ENCODE measurements at regions not wholly inside any gene's neighbourhood (a gene's known extent, or its start where the extent isn't known, plus 50 kb on each side); places are given as distances from the start of the nearest gene placed in this dataset.

- peaks cover 2% of the 10 kb centered on the region for H3K9me3 ChIP-seq
- no peaks in the 10 kb centered on the region for H3K36me3 ChIP-seq
- DNase-seq = no peak
- no peak overlapping the region for H3K4me3 ChIP-seq
- no peaks in the 10 kb centered on the region for H3K27me3 ChIP-seq
Observed at GRCh38 chr11:27248576-27249509, 114.2 kb downstream of the CCDC34 start.

DNA sequence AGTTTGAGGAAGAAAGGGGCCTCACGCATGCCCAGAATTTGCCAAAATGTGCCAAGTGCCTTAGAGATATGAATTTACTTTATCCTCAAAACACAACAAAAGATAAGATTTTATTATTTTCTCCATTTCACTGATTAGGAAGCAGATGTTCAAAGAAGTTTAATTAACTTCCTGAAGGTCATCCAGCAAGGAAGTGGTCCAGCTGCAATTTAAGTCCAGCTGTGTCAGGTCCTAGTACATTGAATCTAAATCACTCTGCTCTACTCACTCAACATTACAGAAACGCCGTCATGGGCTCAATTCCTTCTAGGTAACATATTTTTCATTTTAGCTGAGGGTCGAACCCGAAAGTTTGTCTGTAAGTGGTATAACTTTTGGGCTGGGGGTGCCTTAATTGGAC is 115.4 kb downstream of the CCDC34 start:
- H3K4me3 ChIP-seq = no peak overlapping the region
- no peak for DNase-seq
- H3K36me3 ChIP-seq = no peaks in the 10 kb centered on the region

DNA sequence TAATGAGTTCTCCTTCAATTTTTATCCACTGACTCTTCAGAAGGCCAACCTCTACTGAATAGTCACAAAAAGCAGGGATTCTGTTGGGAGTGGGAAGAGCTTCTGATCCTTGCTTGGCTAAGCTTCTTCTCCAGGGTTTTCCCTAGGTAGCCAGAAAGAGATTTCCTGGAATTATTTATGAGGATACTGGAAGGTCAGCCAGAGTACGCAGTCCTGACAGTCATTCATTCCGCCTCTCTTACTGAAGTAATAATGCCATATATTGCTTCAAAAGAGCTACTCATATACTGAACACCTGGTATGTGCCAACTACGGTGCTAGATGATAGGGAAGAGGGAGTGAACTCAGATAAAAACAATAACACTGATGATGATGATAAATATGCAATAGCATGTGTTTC is 116.1 kb downstream of the CCDC34 start:
- H3K4me3 ChIP-seq = no peak overlapping the region
- H3K27me3 ChIP-seq = no peaks in the 10 kb centered on the region
- H3K36me3 ChIP-seq = no peaks in the 10 kb centered on the region
- H3K9me3 ChIP-seq = peaks cover 2% of the 10 kb centered on the region; the same call in 1 of the 2 replicates
- no peak for DNase-seq

More for the DNA sequence above, 115.4 kb downstream of the CCDC34 start:
- no peaks in the 10 kb centered on the region for H3K27me3 ChIP-seq
- H3K9me3 ChIP-seq = peaks cover 2% of the 10 kb centered on the region; the same call in 1 of the 2 replicates

DNA sequence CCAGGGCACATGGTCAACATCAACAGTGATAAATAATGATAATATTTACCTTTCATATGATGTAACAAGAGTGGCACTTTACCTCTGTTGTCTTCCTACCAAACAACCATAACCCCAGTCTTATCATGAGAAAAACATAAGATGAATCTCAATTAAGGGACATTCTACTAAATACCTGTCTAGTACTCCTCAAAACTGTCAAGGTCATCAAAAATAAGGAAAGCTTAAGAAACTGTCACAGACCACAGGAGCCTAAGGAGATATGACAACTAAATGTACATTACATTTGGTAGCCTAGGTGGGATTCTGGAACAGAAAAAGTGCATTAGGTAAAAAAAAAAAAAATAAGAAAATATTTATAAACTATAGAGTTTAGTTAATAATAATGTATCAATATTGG is 118.1 kb downstream of the CCDC34 start:
- Histone ChIP-seq H3K36me3 (no peaks in the 10 kb centered on the region), H3K9me3 (peaks cover 2% of the 10 kb centered on the region; the same call in 1 of the 2 replicates), H3K27me3 (no peaks in the 10 kb centered on the region), H3K4me3 (no peak overlapping the region)
- DNase-seq = no peak

- peaks cover 2% of the 10 kb centered on the region; the same call in 1 of the 2 replicates for H3K9me3 ChIP-seq
- peak; percentile 38 for DNase-seq
- H3K36me3 ChIP-seq = no peaks in the 10 kb centered on the region
- H3K27me3 ChIP-seq = no peaks in the 10 kb centered on the region
- no peak overlapping the region for H3K4me3 ChIP-seq
Observed at GRCh38 chr11:27242591-27242990, 120.4 kb downstream of the CCDC34 start.

GRCh38 chr11:27241311-27242122 is 121.5 kb downstream of the CCDC34 start:
- Histone ChIP-seq H3K4me3 (no peak overlapping the region), H3K36me3 (no peaks in the 10 kb centered on the region), H3K27me3 (no peaks in the 10 kb centered on the region), H3K9me3 (peaks cover 2% of the 10 kb centered on the region; the same call in 1 of the 2 replicates)
- DNase-seq = no peak

DNA sequence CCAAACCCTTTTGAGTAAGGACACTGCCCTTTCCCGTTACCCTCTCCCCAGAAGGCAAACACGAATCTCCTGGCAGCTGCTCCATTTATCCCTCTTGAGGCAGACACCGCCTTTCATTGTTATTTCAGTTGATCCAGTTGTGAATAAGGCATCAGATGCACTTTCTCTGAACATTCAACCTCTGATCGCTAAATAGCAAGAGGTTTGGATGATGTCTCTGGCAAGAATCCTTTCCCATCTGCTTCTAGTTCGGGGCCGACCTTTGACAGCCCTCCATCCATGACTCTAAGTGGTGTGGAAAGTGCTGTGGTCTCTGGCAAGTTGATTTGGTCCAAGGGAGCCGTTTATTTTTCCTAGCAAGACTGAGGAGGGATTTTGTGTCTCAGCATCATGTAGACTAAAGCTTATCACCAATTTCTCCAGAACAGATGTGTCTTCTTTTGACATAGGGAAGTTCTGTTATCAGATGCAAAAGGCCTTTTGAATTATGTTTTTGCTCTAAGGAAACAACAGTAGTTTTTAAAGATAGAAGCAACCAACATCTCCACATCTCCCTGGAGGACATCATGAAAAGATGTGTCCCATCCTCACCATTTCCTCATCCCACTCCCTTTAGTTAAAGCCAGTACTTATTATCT is 123.6 kb downstream of the CCDC34 start:
- Histone ChIP-seq H3K27me3 (no peaks in the 10 kb centered on the region), H3K9me3 (no peaks in the 10 kb centered on the region; the same call in 1 of the 2 replicates), H3K36me3 (no peaks in the 10 kb centered on the region), H3K4me3 (no peak overlapping the region)
- no peak for DNase-seq

- Histone ChIP-seq H3K27me3 (no peaks in the 10 kb centered on the region), H3K9me3 (no peaks in the 10 kb centered on the region), H3K4me3 (no peak overlapping the region), H3K36me3 (no peaks in the 10 kb centered on the region)
- no peak for DNase-seq
Observed at GRCh38 chr11:27238811-27239210, 124.2 kb downstream of the CCDC34 start.

DNA sequence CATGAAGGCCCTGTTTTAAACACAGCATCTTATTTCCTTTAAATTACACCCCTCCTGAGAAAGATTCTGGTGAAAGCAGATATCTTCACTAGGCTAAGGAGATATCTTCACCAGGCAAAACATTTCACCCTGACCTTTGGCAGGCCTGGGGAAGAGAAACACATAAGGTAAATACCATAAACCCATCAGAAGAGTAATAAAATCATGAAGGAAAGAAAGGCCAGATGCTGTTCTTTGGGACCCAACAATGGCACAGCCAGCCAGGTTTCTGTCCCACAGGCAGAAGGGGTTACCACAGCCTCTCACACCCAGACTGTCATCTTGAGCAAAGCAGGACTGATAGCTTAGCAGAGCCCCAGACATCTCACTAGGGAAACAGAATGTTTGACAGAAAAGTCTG is 125.4 kb downstream of the CCDC34 start:
- no peak for DNase-seq
- Histone ChIP-seq H3K4me3 (no peak overlapping the region), H3K36me3 (no peaks in the 10 kb centered on the region), H3K27me3 (no peaks in the 10 kb centered on the region), H3K9me3 (no peaks in the 10 kb centered on the region)

DNA sequence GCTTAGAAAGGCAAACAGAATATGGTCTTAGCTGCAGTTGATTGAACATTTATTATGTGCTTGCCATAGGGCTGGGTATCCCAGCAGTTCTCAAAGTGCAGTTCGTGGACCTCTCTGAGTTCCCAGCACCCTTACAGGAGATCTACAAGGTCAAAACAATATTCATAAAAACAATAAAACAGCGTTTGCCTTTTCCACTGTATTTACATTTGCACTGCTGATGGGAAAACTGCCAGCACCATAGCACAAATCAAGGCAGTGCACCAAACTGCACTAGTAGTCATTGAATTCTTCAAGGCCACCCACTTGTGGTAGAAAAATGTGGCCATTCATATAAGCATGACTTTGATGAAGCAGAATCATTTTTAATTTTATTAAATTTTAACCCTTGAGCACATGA is 128.1 kb downstream of the CCDC34 start:
- Histone ChIP-seq H3K4me3 (no peak overlapping the region), H3K27me3 (no peaks in the 10 kb centered on the region), H3K36me3 (no peaks in the 10 kb centered on the region), H3K9me3 (no peaks in the 10 kb centered on the region)
- DNase-seq = no peak

DNA sequence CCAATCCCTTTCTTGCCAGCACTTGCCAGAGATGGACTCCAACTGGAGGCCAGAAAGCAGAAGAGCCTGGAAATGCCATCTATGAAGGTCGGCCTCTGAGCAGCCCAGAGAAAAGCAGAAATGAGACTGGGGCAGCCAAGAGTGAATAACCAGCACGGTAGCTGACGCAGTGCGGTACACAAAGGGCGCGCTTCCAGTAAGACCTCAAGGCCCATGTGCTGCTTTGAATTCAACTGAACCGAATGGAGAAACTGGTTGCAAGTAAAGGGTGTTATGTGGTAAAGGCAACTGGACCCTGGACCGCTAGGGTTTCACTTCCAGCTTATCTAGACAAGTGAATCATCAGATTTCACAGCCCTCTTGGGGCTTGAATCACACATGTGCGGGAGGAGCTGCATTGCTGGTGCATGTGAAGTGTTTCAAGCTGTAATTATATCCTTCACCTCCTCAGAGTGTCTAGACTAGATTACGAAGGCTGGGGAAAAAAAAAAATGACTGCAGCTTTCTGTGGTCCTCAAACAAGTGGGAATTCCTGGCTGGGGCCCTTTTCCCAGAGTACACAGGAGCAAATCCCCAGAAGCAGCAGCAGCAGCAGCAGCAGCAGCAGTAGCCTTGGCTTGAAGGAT is 128.9 kb downstream of the CCDC34 start:
- Histone ChIP-seq H3K9me3 (no peaks in the 10 kb centered on the region), H3K4me3 (no peak overlapping the region), H3K27me3 (no peaks in the 10 kb centered on the region), H3K36me3 (no peaks in the 10 kb centered on the region)
- peak; percentile 86 for DNase-seq

DNA sequence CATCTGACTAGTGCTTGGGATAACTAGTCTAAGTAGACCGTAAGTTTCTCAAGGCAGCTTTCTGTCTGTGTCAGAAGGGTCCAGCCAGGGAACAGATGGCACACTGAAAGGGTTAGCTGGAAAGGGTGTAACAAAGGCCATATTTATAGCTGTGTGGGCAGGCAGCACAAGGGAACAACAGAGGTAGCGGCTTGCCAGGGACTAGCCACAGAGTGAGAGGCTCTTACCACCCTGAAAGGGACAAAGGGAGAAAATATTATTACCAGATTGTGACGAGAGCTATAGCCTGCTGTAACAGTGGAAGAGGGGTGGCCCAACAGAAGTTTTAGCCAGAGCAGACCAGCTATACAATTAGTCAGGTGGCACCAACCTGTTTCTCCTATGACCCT is 129.4 kb downstream of the CCDC34 start:
- no peaks in the 10 kb centered on the region for H3K27me3 ChIP-seq
- no peaks in the 10 kb centered on the region for H3K36me3 ChIP-seq
- H3K9me3 ChIP-seq = no peaks in the 10 kb centered on the region
- no peak overlapping the region for H3K4me3 ChIP-seq
- DNase-seq = no peak

DNA sequence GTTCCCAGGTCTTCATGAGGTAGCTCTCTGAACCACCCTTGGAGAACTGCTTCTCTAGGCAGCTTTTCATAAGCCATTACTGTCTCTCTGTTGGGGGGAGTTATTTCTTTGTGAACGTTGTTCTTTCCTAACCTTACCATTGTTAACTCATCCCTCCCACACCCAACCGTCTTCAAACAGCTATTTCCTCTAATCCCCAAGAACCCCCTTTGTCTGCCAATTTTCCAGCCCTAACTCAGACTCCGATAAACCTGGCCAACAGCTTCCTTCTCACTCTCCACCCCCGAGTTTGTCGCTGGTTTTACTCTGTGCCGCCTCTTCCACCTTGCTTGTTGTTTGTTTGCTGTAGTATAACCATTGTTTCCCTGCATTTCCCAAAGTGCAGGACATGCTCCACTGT is 131.5 kb downstream of the CCDC34 start:
- no peaks in the 10 kb centered on the region for H3K36me3 ChIP-seq
- no peak for DNase-seq
- no peaks in the 10 kb centered on the region for H3K27me3 ChIP-seq
- no peak overlapping the region for H3K4me3 ChIP-seq
- no peaks in the 10 kb centered on the region for H3K9me3 ChIP-seq

- Histone ChIP-seq H3K36me3 (no peaks in the 10 kb centered on the region), H3K27me3 (no peaks in the 10 kb centered on the region), H3K9me3 (no peaks in the 10 kb centered on the region), H3K4me3 (no peak overlapping the region)
- no peak for DNase-seq
Observed at GRCh38 chr11:27230192-27230572, 132.8 kb downstream of the CCDC34 start.

GRCh38 chr11:27229511-27230191 is 133.4 kb downstream of the CCDC34 start:
- Histone ChIP-seq H3K9me3 (no peaks in the 10 kb centered on the region), H3K27me3 (no peaks in the 10 kb centered on the region), H3K36me3 (no peaks in the 10 kb centered on the region), H3K4me3 (no peak overlapping the region)
- no peak for DNase-seq

- no peaks in the 10 kb centered on the region for H3K9me3 ChIP-seq
- no peaks in the 10 kb centered on the region for H3K27me3 ChIP-seq
- no peaks in the 10 kb centered on the region for H3K36me3 ChIP-seq
- no peak overlapping the region for H3K4me3 ChIP-seq
- no peak for DNase-seq
Observed at GRCh38 chr11:27228906-27229290, 134.1 kb downstream of the CCDC34 start.

Data from MG63 (cell line).